GM18511 (cell line): ENCODE measurements at regions not wholly inside any gene's neighbourhood (a gene's known extent, or its start where the extent isn't known, plus 50 kb on each side); places are given as distances from the start of the nearest gene placed in this dataset.

ENCODE experiments used
- ATAC-seq: cut with Tn5 transposase; IDR thresholded peaks from one replicate; pipeline ENCODE4 v1.9.1; 2021; ENCODE audit warnings: mild to moderate bottlenecking, moderate library complexity; ENCODE audit not compliant: unreplicated experiment

GRCh38 chr2:234771176-234771575 lies 180.6 kb upstream of the SH3BP4 start:
- no peak for ATAC-seq

GRCh38 chr2:234770715-234771141 lies 181.1 kb upstream of the SH3BP4 start:
- no peak for ATAC-seq

GRCh38 chr2:234770031-234770506 lies 181.7 kb upstream of the SH3BP4 start:
- no peak for ATAC-seq

GRCh38 chr2:234768608-234769196 lies 183.1 kb upstream of the SH3BP4 start:
- ATAC-seq, result no peak

- ATAC-seq, result no peak
Observed at GRCh38 chr2:234765279-234765678, 186.5 kb upstream of the SH3BP4 start.

GRCh38 chr2:234764372-234764771 lies 187.4 kb upstream of the SH3BP4 start:
- ATAC-seq, result no peak

GRCh38 chr2:234763002-234763873 lies 188.6 kb upstream of the SH3BP4 start:
- ATAC-seq, result no peak

GRCh38 chr2:234761910-234762309 lies 189.9 kb upstream of the SH3BP4 start:
- no peak for ATAC-seq

GRCh38 chr2:234754126-234754525 lies 197.7 kb upstream of the SH3BP4 start:
- ATAC-seq, result no peak

- no peak for ATAC-seq
Observed at GRCh38 chr2:234753701-234754100, 198.1 kb upstream of the SH3BP4 start.

- ATAC-seq, result no peak
Observed at GRCh38 chr2:234752966-234753365, 198.9 kb upstream of the SH3BP4 start.

GRCh38 chr2:234751275-234751973 lies 200.4 kb upstream of the SH3BP4 start:
- ATAC-seq, result no peak

- ATAC-seq, result no peak
Observed at GRCh38 chr2:234747833-234748559, 203.8 kb upstream of the SH3BP4 start.

- ATAC-seq, result no peak
Observed at GRCh38 chr2:234747032-234747431, 204.8 kb upstream of the SH3BP4 start.

GRCh38 chr2:234745347-234745746 lies 206.5 kb upstream of the SH3BP4 start:
- ATAC-seq, result no peak

GRCh38 chr2:234741976-234742375 lies 209.8 kb upstream of the SH3BP4 start:
- ATAC-seq, result no peak

- no peak for ATAC-seq
Observed at GRCh38 chr2:234739061-234739460, 212.8 kb upstream of the SH3BP4 start.

GRCh38 chr2:234735829-234736228 lies 216.0 kb upstream of the SH3BP4 start:
- ATAC-seq, result no peak

- ATAC-seq, result no peak
Observed at GRCh38 chr2:234733795-234734600, 217.8 kb upstream of the SH3BP4 start.

- no peak for ATAC-seq
Observed at GRCh38 chr2:234733093-234733489, 218.7 kb upstream of the SH3BP4 start.
